GM19372 (cell line): ENCODE measurements at regions not wholly inside any gene's neighbourhood (a gene's known extent, or its start where the extent isn't known, plus 50 kb on each side); places are given as distances from the start of the nearest gene placed in this dataset.
A peak's percentile ranks its signal among the peaks of the same experiment; 100 is the strongest.
"Not testable (repeated sequence)": the region's sequence is repeated elsewhere in the genome, so short reads cannot be mapped to it uniquely, and the experiment has no call there.

ENCODE experiments used
- ATAC-seq: cut with Tn5 transposase; IDR thresholded peaks from one replicate; pipeline ENCODE4 v1.9.1; 2021; ENCODE audit warnings: mild to moderate bottlenecking, low read depth, moderate library complexity; ENCODE audit not compliant: unreplicated experiment

- ATAC-seq = no peak
These were observed 636.8 kb upstream of the LINC00305 start for GRCh38 chr18:64785686-64786085.

- no peak for ATAC-seq
These were observed 628.7 kb upstream of the LINC00305 start for GRCh38 chr18:64777556-64777955.

DNA sequence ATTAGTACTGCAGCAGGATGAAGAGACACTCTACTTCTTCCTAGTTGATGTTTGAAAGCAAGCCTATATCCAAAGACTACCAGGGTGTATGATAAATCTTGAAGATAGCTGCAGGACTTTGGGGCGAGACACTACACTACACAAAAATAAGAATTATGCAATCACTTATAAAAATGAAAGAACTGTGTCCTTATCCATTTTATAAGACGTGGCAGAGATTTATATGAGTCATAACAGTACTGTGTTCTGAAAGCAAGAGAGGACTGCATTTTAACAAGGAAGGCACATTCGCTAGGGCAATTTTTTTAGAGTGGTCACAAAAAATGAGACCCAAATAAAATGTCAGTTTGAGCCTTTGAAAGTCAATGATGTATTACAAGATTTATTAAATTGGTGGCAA, 617.0 kb upstream of the LINC00305 start:
- ATAC-seq = no peak

- no peak for ATAC-seq
These were observed 603.8 kb upstream of the LINC00305 start for GRCh38 chr18:64752707-64753106.

DNA sequence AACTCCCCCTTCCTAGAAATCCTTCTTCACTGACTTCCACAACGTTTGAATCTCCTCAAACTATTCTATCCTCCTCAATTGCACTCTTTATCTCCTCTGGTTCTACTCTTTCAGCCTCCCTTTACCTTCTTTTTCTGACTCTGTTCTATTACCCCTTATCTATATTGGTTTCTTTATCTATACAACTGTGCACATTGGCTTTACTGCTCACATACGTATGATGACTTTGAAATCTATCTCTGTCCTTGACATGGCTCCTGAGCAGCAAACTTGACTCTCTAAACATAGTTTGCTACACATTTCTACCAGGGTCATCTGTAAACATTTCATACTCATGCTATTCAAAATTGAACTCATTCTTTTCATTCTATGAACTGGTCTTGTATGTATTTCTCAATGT, 601.0 kb upstream of the LINC00305 start:
- no peak for ATAC-seq

DNA sequence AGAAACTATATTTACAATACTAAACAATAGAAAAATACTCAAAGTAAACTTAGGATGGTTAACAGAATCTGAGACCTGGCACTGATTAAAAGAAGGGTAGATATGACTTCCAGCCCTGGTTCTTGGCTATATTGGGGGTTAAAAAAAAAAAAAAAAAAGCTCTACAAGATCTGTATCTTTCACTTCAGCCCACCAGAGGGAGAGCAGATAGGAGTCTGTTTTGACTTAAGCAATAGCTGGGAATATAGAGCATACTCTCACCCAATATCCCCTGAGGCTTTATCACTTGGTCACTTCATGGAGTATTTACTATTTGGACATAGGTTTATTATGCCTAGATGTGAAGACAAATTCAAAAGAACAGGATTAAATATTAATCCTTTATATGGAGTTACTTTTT, 598.9 kb upstream of the LINC00305 start:
- no peak for ATAC-seq

DNA sequence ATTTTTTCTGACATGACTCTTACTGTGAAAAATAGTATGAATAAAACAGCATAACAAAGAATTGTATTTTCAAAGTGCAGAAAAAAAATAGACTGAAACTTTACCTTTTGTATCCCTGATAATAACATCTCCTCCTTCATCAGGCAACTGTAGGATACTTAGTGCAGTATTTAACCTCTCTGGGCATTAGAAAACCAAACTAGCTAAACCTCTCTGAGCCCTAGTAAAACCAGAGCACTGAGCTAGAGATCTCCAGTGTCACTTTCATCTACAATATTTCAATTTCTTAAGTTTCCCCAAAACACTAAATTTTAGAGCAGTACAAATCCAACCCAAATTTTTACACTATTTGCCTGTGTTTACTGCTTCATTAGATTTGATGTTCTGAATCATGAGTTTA, 594.0 kb upstream of the LINC00305 start:
- no peak for ATAC-seq

GRCh38 chr18:64734063-64734462, 585.2 kb upstream of the LINC00305 start:
- no peak for ATAC-seq

- not testable (repeated sequence) for ATAC-seq
These were observed 576.8 kb upstream of the LINC00305 start for GRCh38 chr18:64725657-64726056.

DNA sequence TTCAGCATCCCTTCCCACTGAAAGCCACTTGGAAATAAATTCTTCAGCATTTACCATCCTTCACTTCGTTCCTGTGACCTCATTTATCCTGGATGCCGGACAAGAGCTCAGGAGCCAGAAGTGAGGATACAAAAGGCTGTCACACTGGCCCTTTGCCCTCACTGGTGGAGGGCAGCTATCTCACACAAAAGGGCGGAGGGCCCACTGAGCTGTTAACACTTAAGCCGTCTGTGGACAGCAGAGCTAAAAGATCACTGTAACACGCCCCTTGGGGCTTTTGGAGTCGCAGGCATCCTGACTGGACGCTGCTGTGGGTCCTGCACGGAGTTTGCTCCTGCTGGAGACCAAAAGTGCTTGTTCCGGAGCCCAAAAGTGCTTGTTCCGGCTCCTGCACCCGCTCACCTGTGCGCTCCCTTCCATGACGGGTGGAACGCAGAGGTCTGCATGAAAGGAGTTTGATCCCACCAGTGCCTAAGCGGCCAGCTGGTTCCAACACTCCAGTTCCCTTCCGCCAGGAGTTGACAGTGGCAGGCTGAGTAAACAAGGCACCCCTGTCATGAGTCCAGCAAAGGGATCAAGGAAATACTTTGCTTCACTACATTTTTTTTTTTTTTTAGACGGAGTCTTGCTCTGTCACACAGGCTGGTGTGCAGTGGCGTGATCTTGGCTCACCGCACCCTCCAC, 572.0 kb upstream of the LINC00305 start:
- no peak for ATAC-seq

GRCh38 chr18:64718808-64719207, 569.9 kb upstream of the LINC00305 start:
- no peak for ATAC-seq

DNA sequence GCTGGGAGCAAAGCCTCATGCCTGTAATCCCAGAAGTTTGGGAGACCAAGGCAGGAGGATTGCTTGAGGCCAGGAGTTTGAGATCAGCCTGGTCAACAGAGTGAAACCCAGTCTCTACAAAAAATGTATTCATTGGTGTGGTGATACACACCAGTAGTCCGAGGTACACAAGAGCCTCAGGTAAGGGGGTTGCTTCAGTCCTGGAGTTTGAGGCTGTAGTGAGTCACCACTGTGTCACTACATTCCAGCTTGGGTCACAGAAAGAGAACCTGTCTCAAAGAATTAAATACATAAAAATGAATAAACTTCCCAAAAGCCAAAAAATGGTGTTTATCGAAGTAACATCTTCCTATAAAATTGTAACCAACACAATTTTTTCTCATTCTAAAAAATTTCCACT, 568.1 kb upstream of the LINC00305 start:
- ATAC-seq = no peak

- ATAC-seq = no peak
These were observed 565.2 kb upstream of the LINC00305 start for GRCh38 chr18:64714086-64714485.

DNA sequence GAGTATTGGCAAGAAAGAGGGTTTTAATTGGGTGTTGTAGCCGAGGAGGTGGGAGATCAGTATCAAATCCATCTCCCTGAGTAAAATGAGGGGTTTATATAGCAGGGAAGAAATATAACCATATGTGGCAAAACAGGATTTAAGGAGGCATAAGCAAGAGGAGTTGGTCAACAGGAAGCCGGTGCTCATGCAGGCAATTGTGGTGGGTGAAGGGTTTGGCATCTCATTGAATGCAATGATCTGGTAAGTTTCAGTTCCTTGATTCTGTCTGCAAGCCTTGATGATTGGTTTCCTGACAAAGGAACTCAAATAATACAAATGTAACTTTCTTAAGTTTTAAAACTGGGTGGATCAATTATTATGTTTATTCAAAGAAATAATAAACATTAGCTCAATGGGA, 564.4 kb upstream of the LINC00305 start:
- peak; percentile 62 for ATAC-seq

GRCh38 chr18:64712035-64712434, 563.1 kb upstream of the LINC00305 start:
- ATAC-seq = no peak

DNA sequence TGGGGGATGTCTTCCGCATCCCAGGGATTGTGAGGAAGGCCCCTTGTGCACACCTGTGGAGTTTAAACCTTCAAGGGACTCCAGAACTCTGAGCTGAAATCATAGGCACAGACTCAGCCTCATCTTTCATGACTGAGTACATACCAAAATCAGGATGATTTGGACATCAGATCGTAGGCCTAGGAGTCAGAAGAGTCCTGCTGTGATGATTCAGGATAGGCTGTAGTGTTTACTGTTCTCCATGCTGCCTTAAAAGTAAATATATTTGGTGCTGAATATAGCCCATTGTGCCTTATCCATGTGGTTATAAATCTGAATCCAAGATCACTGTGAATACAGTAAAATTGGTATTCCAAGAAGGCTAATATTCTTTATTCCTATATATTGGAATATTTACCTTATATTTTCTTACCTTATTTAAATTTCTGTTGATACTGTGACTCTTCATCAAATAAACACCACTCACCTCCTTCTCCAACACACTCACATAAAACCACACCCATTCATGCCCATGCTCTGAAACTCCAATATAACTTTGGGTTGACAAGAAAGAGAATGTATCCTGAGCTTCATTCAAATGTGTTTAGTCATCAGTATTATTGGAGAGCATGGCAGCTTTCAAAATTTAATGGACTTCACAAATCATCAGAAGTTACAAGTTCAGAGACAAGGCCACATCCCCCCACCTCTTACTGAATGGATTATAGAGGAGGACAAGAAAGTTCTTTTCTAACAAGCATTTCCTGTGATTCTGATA, 561.4 kb upstream of the LINC00305 start:
- no peak for ATAC-seq

DNA sequence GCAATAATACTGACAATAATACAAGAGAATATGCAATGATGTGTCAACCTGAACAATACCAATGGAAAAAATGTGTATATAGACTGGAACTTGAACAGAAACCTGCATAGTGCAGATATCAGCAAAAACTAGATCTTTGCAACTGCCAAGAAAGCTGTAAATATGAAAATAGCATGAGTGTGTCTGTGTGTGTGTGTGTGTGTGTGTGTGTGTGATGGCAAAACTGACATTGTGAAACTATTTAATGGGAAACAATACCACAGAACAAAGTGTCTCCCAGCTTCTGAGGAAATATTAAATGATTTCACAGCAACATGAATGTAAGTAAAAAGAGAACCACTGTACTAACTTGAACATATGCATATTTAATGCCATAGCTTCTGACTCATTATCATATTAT, 558.2 kb upstream of the LINC00305 start:
- no peak for ATAC-seq

GRCh38 chr18:64699081-64699480, 550.2 kb upstream of the LINC00305 start:
- ATAC-seq = no peak

GRCh38 chr18:64695851-64696553, 547.1 kb upstream of the LINC00305 start:
- ATAC-seq = no peak

DNA sequence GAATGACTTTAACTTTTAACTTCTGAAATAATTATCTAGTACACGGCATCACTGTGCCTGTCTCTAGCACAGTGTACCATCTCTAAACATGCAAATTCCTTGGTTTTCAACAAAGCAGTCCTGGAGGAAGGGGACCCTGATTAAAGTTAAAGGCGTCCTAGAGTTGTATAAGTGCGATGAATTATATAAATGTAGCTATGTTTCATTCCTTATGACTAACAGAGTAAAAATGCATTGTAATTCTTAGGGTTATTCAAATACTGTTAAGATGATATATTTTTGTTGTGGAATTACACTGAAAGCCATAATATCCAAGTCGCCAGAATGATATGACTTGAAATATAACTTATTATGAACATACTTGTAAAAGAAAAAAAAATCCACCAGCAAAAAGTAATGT, 544.9 kb upstream of the LINC00305 start:
- ATAC-seq = no peak

- ATAC-seq = no peak
These were observed 543.9 kb upstream of the LINC00305 start for GRCh38 chr18:64692826-64693225.

DNA sequence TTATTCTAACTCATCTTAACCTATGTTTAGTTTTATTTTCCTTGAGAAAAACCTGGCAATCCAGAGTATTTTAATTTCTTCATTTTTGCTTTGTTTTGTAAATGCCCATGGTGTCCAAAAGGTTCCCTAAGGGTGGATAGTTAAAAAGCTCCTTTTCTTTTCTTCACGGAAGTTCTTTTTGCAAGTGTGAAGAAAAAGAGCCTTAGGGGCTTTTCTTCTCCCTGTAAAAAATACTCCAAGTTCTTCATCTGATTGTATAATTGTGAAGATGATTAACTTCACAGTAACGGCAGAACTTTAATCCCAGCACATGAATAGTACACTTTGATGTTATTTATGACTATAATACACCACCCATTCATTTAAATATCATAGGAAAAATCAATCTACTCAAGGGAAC, 530.2 kb upstream of the LINC00305 start:
- no peak for ATAC-seq
